EH (cell line): ENCODE measurements at regions not wholly inside any gene's neighbourhood (a gene's known extent, or its start where the extent isn't known, plus 50 kb on each side); places are given as distances from the start of the nearest gene placed in this dataset.
A peak's percentile ranks its signal among the peaks of the same experiment; 100 is the strongest.

Source experiments
- DNase-seq: peaks from one replicate; pipeline ENCODE4 v3.0.0-alpha.2; 2015; ENCODE audit warnings: low read depth

GRCh38 chr9:1201901-1202300 lies 151.7 kb downstream of the DMRT2 start:
- DNase-seq, result no peak

DNA sequence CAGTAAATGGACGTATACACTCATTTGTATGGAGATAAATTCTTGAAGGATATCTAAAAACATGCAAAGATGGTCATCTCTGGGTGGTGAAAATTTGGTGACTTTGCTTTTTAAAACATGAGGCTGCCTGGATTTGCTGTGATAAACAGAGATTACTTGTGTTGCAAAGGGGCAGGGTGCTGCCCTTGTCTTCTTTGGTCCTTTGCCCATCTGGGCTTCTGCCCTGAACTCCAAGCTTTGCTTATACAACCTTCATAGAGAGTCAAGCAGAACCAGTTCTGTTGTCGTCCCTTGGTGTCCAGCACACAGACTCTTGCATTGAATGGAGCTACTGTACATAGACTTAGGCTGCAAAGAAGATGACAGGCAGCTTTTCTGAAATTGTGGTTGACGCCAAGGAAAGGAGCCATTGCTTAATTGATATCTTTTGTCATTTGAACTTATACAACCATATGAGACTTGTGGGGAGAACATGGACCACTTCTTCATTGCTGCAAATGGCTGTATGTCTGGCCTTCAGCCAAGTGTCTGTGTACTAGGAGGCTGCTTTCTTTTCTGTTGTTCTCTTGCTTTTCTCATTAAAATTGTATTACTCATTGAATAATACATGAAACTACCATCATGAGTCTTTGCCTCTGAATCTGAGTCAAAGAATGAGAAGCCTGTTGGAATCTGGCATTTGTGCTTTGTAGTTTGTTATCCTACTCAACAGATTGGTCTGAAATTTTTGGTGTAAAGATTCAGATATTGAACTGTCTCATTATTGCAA lies 152.5 kb downstream of the DMRT2 start:
- DNase-seq, result no peak

DNA sequence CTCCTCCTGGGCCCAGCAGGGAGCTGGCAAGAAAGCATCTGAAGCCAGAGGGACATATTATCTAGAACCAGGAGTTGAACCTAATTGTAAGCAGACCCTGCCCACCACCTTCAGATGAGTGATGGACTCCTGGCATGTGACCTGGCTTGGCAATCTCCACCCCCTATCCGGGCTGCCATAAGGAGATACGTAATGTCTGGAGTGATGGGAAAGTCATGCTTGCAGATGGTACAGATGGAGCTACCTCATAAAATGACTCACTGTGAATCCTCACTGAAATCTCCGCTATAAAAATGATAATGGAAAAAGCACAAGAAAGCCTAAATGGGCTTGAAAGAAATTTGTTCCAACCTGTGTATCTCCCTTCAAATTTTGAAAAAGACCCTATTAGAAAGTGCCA lies 157.5 kb downstream of the DMRT2 start:
- peak; percentile 90 for DNase-seq

DNA sequence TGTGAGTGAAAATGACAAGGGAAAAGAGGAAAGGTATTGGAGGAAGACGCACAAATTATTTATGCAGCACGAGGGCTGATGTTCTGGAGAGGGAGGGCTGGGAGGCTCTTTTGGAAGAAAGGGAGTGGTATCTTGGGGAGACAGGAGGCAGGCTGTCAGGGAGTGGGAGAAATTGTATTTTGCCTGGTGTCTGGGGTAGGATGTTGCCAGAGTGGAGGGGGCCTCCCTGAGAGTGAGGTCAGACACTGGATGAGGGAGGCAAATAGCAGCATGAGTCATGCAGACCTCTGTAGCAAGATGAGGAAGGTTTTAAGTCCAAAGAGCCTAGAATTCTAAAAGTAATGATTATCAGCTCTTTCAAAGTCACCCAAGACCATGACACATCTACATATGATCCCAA lies 158.0 kb downstream of the DMRT2 start:
- peak; percentile 86 for DNase-seq

- DNase-seq, result peak; percentile 46
Measured at GRCh38 chr9:1210954-1211353, 160.8 kb downstream of the DMRT2 start.

DNA sequence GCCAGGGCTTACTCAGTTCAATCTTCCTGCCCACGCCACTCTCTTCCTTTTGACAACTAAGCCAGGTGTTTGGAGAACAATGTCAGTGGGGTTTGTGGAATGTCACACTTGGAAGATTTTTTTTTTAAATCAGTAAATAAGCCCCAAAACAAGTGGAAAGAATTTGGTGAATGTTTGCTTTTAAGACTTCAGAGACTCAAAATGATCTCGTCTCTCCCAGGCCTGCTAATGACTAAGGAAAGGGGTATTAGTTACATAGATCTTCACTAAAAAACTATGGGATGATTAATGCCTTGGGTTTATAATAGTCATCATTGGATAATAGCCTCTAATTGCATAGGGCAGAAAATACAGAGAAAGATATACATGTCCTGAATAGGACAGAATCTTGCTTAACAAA lies 166.4 kb downstream of the DMRT2 start:
- peak; percentile 65 for DNase-seq

DNA sequence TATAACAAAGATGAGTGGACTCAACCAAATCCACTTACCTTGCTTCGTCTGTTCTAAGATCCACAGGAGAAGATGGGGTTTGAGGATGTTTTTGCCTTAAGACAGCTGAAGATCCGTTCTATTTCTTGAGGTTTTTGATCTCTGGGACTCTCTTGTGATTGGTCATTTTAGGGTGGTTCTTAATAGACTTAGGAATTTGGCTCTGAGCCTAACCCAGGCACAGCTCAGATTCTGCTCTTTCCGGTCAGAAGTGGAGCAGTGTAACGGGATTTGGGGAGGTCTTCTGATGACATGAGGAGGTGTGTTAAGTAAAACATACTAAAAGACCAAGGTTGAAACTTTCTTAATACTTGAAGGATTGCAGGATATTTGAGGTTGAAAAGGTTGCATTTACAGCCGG lies 166.9 kb downstream of the DMRT2 start:
- peak; percentile 68 for DNase-seq

GRCh38 chr9:1219284-1219683 lies 169.1 kb downstream of the DMRT2 start:
- DNase-seq, result peak; percentile 32

GRCh38 chr9:1221298-1221697 lies 171.1 kb downstream of the DMRT2 start:
- DNase-seq, result no peak

- peak; percentile 77 for DNase-seq
Measured at GRCh38 chr9:1222511-1222910, 172.4 kb downstream of the DMRT2 start.

DNA sequence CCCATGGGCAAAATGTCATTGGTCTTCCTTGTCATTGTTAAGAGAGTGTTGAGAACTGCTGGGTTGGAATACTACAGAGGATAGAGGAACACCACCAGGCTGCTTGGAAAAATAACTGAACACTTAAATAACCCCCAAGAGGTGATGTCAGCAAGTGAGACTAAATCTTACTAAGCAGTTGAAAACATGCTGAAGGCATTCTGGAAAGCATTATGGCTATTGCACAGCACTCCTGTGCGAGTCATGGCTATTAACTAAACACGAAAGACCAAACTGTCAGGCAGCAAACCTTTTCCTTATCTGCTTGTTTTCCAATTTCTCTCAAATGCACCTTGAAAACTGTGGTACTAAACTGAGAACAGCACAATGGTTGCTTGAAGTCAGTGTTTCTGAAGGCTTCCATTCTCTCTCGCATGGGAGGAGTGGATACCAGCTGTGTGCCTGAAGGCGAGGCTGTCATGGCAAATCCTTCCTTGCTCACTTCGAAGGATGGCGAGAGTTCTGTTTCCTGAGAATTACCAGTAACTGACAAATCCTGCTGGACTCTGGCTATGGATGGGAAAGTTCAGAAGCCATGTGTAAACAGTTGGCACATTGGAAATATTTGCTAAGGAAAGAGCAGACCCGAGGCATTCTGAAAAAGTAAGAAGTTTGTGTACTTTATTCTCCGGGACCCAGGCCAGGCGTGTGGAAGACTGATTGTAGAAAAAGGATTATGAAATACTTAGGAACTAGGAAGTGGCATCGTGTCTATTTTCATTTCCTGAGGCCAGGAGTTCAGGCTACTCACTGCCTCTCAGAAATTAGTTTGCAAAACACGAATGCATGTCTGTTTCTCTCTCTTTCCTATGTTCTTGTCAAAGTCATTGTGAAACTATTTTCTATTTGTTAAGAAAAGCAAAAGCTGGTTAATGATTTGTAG lies 182.1 kb downstream of the DMRT2 start:
- peak; percentile 94 for DNase-seq

DNA sequence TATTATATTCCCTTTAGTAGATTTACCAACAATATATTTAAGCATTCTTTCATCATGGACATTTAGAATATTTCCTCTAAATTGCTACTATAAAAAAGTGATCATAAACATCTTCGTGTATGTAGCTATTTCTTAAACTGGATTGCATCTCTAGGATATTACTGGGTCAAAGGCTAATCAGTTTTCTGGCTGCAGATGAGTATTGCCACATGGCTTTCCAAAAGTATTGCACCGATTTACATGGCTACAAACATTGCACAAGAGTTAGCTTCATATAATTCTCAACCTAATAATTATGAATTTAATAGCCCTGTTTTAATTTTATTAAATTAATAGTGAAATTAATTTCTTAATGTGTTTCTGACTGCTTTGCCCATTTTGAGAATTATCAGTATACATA lies 183.4 kb downstream of the DMRT2 start:
- no peak for DNase-seq

DNA sequence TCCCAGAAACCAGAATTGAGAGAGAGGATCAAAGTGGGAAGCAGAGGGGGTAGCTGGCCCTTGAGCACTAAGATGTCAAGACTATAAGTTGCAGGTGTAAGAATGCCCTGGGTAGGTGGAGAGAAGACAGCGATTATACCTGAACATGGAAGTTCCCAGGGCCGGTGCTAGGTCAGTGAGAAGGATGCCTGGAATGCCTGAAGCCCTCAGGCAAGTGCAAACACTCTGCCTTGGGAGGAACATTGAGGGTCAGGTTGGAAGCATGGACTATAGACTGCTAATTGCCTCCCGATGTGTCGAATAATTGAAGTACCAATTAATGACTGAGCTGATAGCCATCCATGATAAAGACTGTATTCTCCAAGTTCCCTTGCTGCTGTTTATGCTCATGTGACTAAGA lies 185.5 kb downstream of the DMRT2 start:
- no peak for DNase-seq

- DNase-seq, result no peak
Measured at GRCh38 chr9:1236061-1236460, 185.9 kb downstream of the DMRT2 start.

DNA sequence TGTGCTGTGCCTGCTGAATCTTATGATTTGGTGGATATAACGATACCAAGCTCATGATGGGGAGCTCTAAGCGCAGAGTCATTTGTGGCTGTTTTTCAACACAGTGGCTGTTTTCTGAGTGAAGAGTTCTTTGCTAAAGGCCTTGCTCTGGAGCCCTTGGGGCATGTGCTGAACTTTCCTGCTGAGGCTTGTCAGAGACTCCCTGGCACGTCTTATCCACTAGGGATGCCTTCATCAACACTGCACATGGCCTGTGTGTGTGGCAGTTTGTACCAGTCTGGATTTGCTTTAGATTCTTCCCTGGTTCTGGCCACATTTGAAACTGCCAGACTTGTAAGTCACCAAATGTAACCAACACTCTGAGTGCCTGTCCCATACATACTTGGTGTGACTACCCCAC lies 188.2 kb downstream of the DMRT2 start:
- no peak for DNase-seq

DNA sequence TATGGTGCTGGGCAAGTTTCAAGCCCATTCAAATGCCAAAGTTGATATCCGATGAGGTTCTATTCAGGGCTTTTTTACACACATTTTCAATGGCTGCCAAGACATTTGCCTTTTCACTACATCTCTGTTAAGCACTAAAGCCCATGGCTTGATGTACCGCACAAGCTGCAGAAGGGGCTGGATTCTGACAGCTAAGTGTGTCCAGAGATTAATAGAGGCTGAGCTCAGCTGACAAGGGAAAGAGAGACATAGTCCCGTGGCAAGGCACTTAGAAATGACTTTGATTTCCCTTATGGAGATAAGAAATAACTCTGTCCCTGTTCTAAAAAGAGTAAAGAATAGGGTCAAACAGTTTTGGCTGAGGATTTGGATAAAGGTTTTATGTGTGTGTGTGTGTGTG lies 198.6 kb downstream of the DMRT2 start:
- DNase-seq, result no peak

DNA sequence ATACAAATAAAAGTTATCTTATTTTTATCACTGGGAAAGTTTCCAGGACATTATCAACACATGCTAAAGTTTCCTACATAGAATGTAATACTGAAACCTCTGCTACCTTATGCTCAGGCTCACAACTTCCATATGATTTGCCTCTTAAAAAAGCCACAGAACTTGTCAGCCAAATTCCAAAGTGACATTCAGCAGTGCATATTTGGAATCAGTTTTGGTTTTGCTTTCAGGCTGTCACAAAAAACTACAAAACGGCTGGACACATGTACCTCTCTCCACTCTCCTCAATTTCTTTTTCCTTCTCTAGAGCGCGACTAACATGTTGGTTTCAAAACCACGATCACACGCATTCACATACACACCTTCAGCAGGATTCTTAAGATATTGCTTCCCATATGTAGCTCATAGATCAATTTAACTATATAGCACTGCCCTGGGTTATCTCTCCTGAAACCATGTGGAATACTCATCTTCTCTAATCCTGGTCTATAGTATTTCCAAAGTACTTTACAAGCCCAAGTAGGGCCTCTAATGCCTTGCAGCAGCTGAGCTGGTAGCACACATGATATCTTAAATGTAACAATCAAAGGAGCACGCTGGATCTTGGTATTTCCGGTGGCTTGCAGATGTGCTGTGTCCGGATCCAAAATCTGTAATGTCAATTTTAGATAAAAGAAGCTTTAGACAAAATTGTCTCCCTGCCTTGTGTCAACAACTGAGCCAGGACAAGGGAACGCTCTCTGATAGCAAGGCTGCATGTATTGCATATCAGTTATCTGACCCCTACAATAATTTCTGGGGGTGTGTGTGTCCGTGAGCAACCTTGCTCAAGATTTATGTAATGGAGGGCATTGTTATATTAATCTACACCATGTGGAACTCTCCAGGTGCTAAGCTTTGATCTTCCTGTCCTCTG lies 203.2 kb downstream of the DMRT2 start:
- peak; percentile 3 for DNase-seq

GRCh38 chr9:1254071-1254470 lies 203.9 kb downstream of the DMRT2 start:
- no peak for DNase-seq

GRCh38 chr9:1256178-1256577 lies 206.0 kb downstream of the DMRT2 start:
- no peak for DNase-seq

- DNase-seq, result no peak
Measured at GRCh38 chr9:1261266-1261665, 211.1 kb downstream of the DMRT2 start.

DNA sequence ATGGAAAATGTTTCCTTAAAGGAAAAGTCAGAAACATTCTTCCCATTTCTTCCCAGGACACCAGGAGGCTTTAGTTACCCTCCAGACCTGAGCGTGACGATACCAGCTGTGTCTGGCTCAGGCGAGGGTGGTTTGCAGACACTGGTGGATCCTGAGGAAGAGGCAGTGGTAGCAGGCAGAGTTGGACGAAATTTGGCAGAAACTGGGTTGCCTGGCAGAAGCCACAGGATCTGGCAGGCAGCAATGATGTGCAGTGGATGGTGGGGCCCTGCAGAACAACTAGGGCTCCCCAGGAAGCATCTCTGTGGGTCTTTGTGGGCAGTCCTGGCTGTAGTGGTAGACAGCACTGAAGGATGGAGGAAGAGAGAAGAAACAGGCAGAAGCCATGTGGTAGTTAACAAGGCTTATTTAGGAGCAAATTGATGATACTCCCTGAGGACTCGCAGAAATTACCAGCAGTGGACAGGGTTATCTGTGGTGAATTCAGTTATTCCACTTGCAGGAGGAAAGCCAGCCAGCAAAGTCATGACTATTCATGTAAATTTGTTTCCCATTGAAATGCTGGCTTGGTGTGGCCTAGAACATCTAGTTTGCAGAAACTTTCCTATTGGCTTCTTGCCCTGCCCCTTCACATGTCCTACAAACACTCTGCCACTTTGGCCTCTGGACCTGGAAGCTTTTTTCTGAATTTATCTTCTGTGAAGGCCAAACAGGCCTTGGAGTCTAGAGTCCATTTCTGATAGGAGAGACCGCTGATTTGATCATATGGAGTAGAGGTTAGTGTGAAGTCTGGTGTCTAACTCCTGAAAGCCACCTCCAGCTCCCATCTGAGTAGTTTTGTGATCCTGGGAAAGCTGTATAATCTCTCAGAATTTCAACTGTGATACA lies 212.0 kb downstream of the DMRT2 start:
- DNase-seq, result no peak
